ENCODE measurements at regions not wholly inside any gene's neighbourhood (a gene's known extent, or its start where the extent isn't known, plus 50 kb on each side); places are given as distances from the start of the nearest gene placed in this dataset.
"Not testable (repeated sequence)": the region's sequence is repeated elsewhere in the genome, so short reads cannot be mapped to it uniquely, and the experiment has no call there.

- no peak for DNase-seq
Observed at GRCh38 chr20:56885521-56885920, 256.4 kb downstream of the TFAP2C start.

GRCh38 chr20:56890011-56890410, 260.9 kb downstream of the TFAP2C start:
- no peak for DNase-seq

GRCh38 chr20:56893226-56893917, 264.3 kb downstream of the TFAP2C start:
- DNase-seq, result no peak

GRCh38 chr20:56896447-56896846, 267.3 kb downstream of the TFAP2C start:
- DNase-seq, result no peak

- no peak for DNase-seq
Observed at GRCh38 chr20:56897318-56897957, 268.3 kb downstream of the TFAP2C start.

GRCh38 chr20:56897958-56898349, 268.8 kb downstream of the TFAP2C start:
- no peak for DNase-seq

- DNase-seq, result no peak
Observed at GRCh38 chr20:56899506-56899905, 270.4 kb downstream of the TFAP2C start.

GRCh38 chr20:56900252-56900651, 271.1 kb downstream of the TFAP2C start:
- DNase-seq, result no peak

- no peak for DNase-seq
Observed at GRCh38 chr20:56903421-56903820, 274.3 kb downstream of the TFAP2C start.

- no peak for DNase-seq
Observed at GRCh38 chr20:56903858-56904257, 274.8 kb downstream of the TFAP2C start.

- DNase-seq, result no peak
Observed at GRCh38 chr20:56909918-56910714, 281.0 kb downstream of the TFAP2C start.

GRCh38 chr20:56911946-56912345, 282.8 kb downstream of the TFAP2C start:
- DNase-seq, result no peak

- no peak for DNase-seq
Observed at GRCh38 chr20:56914532-56914931, 285.4 kb downstream of the TFAP2C start.

- no peak for DNase-seq
Observed at GRCh38 chr20:56916345-56916622, 287.2 kb downstream of the TFAP2C start.

GRCh38 chr20:56920041-56920440, 290.9 kb downstream of the TFAP2C start:
- not testable (repeated sequence) for DNase-seq

GRCh38 chr20:56922497-56922896, 293.4 kb downstream of the TFAP2C start:
- no peak for DNase-seq

- no peak for DNase-seq
Observed at GRCh38 chr20:56924292-56925081, 295.4 kb downstream of the TFAP2C start.

GRCh38 chr20:56925082-56925830, 296.1 kb downstream of the TFAP2C start:
- DNase-seq, result no peak

- no peak for DNase-seq
Observed at GRCh38 chr20:56925831-56926170, 296.7 kb downstream of the TFAP2C start.

GRCh38 chr20:56926501-56926900, 297.4 kb downstream of the TFAP2C start:
- no peak for DNase-seq

GRCh38 chr20:56927127-56927526, 298.0 kb downstream of the TFAP2C start:
- no peak for DNase-seq

GRCh38 chr20:56928007-56928406, 298.9 kb downstream of the TFAP2C start:
- no peak for DNase-seq

GRCh38 chr20:56929606-56930005, 300.5 kb downstream of the TFAP2C start:
- no peak for DNase-seq

Measured in CD4-positive, alpha-beta T cell treated with Interleukin-15 for 1 hour (primary cell).